HFF-Myc (cell line): ENCODE measurements at regions not wholly inside any gene's neighbourhood (a gene's known extent, or its start where the extent isn't known, plus 50 kb on each side); places are given as distances from the start of the nearest gene placed in this dataset.

Experiments
- DNase-seq: peaks from one replicate; pipeline ENCODE4 v3.0.0-alpha.2; 2011; ENCODE audit warnings: low read depth; ENCODE audit errors: extremely low read depth
- H3K4me3 ChIP-seq: replicated peaks from 2 replicates; pipeline ENCODE4 v1.5.1; 2011; ENCODE audit warnings: low read depth, mild to moderate bottlenecking, control low read depth, low read length
- CTCF ChIP-seq: IDR thresholded peaks from 2 replicates; pipeline ENCODE4 v1.5.1; 2012; ENCODE audit warnings: mild to moderate bottlenecking, low read depth, low read length, control low read depth; ENCODE audit errors: missing control alignments

DNA sequence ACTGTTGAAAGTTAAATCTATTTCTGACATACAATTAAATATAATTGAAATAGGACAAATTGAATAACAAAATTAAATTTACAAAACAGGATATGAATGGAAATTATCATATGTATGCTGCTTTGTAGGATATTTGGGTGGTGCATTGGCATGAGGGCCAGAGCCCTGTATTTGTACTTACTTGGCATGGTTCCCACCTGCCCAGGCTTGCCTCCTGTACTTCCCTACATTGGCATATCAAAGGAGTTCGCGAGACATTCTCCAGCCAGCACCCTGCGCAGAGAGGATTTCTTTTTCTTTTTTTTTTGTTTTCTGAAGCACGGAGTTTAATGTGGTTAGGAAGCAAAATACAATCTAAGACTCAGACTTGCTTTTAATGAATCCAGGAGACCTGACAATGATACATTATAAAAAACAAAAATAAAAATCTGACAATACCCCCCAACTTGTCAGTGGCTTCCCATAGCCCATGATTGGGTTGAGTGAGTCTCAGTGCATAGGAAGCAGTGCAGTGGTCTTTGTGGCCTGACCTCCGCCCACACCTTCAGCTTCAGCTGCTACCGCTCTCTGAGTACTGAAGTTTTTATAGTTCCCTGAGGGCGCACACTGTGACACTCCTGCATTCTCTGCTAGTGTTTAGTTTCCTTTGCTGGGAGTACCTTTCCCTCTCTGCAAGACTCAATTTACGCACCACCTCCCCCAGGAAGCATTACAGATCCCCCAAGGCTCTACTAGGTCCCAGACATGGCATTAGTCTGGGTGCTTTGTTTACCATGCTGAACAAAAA lies 440.8 kb downstream of the UTRN start:
- TF ChIP-seq CTCF, result no peak
- no peak overlapping the region for H3K4me3 ChIP-seq
- DNase-seq, result no peak

- TF ChIP-seq CTCF, result no peak
- no peak for DNase-seq
- H3K4me3 ChIP-seq, result no peak overlapping the region
Measured at GRCh38 chr6:144728804-144729203, 443.7 kb downstream of the UTRN start.

- no peak for TF ChIP-seq CTCF
- DNase-seq, result no peak
- no peak overlapping the region for H3K4me3 ChIP-seq
Measured at GRCh38 chr6:144729502-144729901, 444.4 kb downstream of the UTRN start.

DNA sequence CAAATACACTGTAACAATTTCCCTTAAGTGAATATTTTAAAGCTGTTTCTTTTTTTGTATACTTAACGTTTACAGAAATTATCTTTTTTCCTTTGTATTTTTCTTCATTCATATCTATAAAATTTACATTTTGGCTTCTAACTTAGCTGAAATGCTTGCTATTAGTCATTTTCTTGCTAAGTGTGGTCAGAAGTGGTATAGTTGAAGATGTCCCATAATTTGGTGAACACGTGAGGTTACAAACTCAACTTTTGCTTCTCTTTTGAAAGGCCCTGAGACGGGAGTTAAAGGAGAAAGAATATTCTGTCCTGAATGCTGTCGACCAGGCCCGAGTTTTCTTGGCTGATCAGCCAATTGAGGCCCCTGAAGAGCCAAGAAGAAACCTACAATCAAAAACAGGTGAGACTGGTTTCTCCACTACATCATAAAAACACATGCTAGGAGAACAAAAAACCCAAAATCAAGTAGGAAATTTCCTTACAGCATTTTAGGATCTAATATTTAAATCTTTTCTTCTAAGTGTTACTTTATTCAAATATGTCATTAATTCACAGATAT lies 445.0 kb downstream of the UTRN start:
- DNase-seq, result no peak
- TF ChIP-seq CTCF, result no peak
- H3K4me3 ChIP-seq, result no peak overlapping the region

DNA sequence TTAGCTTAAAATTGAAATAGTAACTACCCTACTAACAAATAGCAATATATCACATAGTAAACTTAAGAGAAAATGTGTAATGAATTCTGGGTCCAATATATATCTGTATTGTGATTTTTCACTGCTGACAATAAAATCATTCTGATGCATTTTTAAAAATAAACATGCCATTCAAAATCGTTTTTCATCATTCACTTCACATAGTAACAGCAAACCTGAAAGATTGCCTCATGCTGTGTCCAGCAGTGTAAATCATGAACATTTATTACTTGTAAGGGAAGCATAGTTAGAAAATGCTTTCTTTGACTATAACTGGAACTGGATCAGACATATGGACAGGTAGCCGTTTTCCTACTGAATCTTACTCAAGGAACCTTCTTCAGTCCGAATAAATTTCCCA lies 446.1 kb downstream of the UTRN start:
- no peak for DNase-seq
- no peak for TF ChIP-seq CTCF
- no peak overlapping the region for H3K4me3 ChIP-seq

GRCh38 chr6:144736763-144737162 lies 451.6 kb downstream of the UTRN start:
- no peak overlapping the region for H3K4me3 ChIP-seq
- DNase-seq, result no peak
- TF ChIP-seq CTCF, result no peak

- no peak overlapping the region for H3K4me3 ChIP-seq
- no peak for DNase-seq
- TF ChIP-seq CTCF, result no peak
Measured at GRCh38 chr6:144737998-144738397, 452.9 kb downstream of the UTRN start.
